GM04504 (cell line): ENCODE measurements at regions not wholly inside any gene's neighbourhood (a gene's known extent, or its start where the extent isn't known, plus 50 kb on each side); places are given as distances from the start of the nearest gene placed in this dataset.
"Not testable (repeated sequence)": the region's sequence is repeated elsewhere in the genome, so short reads cannot be mapped to it uniquely, and the experiment has no call there.

Source experiments
- DNase-seq: peaks from one replicate; pipeline ENCODE4 v3.0.0-alpha.2; 2012; ENCODE audit warnings: low read depth

DNA sequence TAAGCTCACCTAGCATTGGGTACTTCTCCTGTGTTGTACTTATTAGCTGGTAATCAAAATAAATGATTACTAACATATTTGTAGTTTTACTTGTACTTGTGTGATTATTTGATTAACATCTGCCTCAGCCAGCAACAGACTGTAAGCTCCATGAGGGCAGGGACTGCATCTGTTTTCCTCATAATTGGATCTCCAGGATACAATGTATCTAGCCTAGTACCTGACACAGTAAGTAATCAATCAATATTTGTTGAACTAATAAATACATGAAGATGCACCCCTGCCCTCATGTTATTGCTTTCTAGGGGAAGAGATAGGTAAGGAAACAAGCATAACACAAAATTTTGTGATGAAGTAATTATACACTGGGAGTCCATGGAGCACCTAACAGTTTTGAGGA lies 101.5 kb downstream of the TENT5C start:
- DNase-seq: no peak

- DNase-seq: no peak
These were observed 102.7 kb downstream of the TENT5C start for GRCh38 chr1:117708323-117709248.

DNA sequence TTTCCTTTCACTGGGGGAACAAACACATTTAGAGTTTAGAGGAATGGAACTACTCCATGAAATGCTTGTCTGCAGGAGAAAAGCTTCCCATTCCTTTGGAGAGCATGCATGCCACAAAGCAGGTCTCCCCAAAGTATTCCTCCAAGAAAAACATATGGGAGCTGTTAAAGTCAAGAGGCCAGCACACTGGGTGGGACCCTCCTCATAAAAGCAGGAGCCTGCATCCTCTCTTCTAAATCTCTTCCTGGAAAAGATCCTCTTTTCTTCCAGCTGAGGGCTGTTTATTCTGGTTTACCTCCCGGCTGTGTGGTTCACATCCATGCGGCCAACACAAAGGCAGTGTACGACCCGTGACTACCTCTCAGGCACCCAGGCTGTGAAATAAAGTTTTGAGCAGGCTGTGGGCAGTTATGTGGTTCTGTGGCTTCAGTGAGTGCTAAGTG lies 103.4 kb downstream of the TENT5C start:
- no peak for DNase-seq

DNA sequence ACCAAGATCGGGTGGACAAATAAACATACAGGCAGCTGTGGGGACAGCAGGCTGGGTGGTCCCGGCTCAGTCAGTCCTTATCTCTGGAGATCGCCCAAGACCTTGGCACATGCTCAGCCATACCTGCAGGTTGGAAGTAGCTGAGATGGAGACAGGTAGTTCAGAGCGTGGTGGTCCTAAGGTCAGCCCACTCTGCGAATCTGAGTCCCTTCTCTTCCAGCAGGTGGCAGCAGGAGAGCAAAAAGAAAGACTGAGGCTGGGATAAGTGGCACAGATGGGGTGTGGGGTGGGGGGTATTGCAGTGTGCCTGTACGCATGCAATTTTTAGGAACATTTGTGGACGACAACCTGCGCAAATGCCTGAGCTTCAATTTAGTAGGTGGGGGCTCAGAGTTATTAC lies 104.9 kb downstream of the TENT5C start:
- DNase-seq: no peak

DNA sequence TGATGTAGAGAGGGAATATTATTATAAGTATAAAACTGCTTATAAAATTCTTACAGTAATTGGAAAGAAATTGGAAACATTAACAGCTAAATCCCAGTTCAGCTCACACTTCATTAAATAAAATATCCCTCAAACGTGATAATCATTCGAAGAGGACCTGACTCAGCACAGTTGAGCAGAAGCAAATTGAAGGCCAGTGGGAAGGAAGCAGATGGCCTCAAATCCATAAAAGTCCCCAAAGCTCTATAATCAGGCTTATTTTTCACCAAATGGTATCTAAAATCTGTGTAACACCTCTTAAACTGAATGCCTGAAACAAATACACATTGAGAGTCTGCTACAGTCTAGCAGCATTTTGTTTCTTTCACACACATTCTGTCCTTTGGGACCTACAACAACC lies 106.8 kb downstream of the TENT5C start:
- no peak for DNase-seq

DNA sequence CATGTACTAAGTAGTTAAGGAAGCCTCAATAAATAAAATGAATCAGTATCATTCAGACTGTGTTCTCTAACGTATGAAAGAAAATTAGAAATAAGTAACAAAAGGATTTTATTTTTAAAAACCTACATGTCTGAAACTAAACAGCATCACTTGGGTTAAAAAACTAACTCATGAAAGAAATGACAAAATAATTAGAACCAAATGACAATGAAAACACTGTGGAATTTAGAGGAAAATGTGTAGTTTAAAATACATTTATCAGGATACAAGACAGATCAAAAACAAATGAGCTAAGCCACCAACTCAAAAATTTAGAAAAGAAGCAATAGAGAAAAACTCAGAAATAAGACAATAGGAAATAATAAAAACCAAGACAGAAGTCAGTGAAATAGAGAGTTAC lies 108.7 kb downstream of the TENT5C start:
- DNase-seq: no peak

- not testable (repeated sequence) for DNase-seq
These were observed 110.2 kb downstream of the TENT5C start for GRCh38 chr1:117716030-117716429.

DNA sequence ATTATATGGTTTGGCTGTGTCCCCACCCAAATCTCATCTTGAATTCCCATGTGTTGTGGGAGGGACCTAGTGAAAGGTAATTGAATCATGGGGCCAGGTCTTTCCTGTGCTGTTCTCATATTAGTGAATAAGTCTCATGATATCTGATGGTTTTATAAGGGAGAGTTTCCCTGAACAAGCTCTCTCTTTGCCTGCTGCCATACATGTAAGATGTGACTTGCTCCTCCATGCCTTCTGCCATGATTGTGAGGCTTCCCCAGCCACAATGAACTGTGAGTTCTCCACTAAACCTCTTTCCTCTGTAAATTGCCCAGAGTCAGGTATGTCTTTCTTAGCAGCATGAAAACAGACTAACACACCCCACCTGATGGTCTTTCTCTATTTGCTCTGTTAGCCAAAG lies 112.1 kb downstream of the TENT5C start:
- not testable (repeated sequence) for DNase-seq

- not testable (repeated sequence) for DNase-seq
These were observed 112.7 kb downstream of the TENT5C start for GRCh38 chr1:117718596-117718995.

DNA sequence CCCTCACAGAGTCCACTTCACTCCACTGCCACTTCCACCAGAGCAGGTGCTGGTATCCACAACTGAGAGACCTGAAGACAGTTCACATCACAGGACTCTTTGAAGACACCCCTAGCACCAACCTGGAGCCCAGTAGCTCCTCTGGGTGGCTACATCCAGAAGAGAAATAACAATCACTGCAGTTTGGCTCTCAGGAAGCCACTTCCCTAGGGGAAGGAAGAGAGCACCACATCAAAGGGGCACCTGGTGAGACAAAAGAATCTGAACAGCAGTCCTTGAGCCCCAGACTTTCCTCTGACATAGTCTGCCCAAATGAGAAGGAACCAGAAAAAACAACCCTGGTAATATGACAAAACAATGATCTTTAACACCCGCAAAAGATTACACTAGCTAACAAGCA lies 113.2 kb downstream of the TENT5C start:
- no peak for DNase-seq

DNA sequence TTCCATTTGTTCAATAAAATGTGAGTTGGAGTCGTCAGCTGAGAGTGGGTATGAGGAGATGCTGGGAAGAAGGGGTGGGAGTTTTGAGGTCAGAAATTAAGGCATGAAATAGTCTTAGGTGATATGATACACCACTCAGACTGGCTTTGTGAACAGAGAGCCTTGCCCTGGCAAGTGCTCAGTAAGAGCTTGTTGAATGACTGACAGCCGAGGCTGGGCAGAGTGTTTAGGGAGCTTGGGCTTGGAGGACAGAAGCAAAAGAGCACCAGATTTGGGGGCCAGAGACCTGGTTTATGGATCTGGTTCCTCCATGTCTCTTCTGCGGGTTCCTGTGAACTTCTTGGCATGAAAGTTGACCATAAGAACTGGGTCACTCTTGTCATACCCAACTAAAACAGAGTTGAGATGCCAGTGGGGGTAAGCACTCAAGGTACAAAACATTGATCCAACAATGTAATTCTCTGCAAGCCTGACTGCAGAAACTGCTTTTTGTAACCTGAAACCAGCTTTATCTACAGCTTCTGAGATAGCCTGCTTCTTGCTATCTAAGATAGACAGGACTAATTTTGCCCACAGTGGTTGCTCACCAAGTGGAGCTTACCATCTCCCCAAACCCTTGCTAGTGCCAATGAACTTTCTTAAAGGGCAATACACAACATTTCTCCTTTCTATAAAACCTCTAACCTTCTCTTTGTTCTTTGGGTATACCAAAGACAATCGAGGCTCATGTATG lies 126.4 kb downstream of the TENT5C start:
- no peak for DNase-seq

DNA sequence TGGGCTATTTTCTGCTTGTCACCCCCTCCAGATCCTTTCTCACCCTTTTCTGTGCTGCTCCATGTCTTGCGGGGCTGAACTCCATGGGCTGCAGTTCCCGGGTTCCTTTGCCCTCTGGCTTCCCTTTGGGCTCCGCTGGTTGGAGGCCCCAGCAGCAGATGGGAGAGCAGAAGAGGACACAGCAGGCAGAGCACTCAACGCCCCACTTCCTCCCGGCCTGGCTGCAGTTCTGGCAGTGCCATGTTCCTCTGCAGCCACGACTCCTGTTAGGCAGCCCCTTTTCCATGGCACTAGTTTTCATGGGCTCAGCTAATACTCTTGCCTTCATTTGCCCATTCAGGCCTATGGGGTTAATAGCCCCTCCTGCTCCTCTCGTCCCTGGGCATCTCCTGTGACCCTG lies 127.1 kb downstream of the TENT5C start:
- DNase-seq: no peak

GRCh38 chr1:117734403-117734802 lies 128.6 kb downstream of the TENT5C start:
- no peak for DNase-seq

GRCh38 chr1:117735045-117735992 lies 129.5 kb downstream of the TENT5C start:
- DNase-seq: peak; percentile 23

GRCh38 chr1:117739504-117739903 lies 133.7 kb downstream of the TENT5C start:
- DNase-seq: no peak

GRCh38 chr1:117740496-117740895 lies 134.6 kb downstream of the TENT5C start:
- DNase-seq: no peak

DNA sequence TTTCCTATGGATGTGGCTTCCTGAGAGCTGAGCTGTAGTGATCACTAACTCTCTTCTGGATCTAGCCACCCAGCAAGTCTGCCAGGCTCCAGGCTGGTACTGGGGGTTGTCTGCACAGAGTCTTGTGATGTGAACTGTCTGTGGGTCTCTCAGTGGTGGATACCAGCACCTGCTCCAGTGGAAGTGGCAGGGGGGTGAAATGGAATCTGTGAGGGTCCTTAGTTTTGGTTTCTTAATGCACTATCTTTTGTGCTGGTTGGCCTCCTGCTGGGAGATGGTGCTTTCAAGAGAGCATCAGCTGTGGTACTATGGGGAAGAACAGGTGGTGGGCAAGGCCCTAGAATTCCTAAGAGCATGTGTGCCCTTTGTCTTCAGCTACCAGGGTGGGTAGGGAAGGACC lies 140.7 kb downstream of the TENT5C start:
- not testable (repeated sequence) for DNase-seq

GRCh38 chr1:117747605-117748004 lies 141.8 kb downstream of the TENT5C start:
- DNase-seq: no peak

- no peak for DNase-seq
These were observed 145.5 kb downstream of the TENT5C start for GRCh38 chr1:117751321-117751720.

GRCh38 chr1:117752661-117753060 lies 146.8 kb downstream of the TENT5C start:
- DNase-seq: no peak

DNA sequence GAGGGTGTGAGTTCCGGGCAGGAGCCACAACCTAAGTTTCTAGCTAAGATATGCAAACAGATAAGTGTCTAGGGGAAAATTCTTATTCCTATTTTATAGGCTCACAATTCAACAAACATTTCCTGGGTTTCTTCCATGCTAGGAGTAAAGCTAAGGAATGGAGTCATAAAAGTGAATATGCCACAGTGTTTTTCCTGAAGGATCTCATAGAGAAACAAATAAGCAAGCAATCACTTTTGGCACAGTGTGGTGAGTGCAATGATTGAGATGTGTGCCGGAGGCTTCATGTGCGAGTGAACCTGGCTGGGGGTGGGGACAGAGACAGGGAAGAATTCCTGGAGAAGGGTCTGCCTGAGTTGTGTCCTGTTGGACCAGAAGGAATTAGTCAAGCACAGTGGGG lies 147.4 kb downstream of the TENT5C start:
- DNase-seq: no peak

DNA sequence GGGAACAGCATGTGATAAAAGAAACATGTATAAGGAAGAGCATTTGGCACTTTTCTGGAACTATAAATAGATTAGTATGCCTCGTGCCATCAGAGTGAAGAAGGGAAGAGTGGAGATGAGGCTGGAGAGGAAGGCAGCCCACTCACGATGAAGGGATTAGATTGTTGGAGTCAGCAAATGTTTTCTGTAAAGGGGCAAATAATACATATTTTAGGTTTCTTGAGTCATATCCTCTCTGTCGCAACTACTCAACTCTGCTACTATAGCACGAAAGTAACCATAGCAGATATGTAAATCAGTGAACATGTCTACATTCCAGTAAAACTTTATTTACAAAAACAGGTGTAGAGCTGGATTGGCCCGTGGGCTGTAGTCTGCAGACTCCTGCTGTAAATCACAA lies 147.8 kb downstream of the TENT5C start:
- DNase-seq: peak; percentile 34
